Sigmoid colon (tissue), 4 donors: ENCODE measurements at regions not wholly inside any gene's neighbourhood (a gene's known extent, or its start where the extent isn't known, plus 50 kb on each side); places are given as distances from the start of the nearest gene placed in this dataset.

Source experiments
- CTCF ChIP-seq, 4 experiments: fragments of 450-650 bp in 3 of 4; fragments of 200-600 bp in 1 of 4; IDR thresholded peaks; one replicate each; pipeline ENCODE4 v1.5.1; 2016 to 2019; ENCODE audit warnings: antibody characterized with exemption in 4 of 4, mild to moderate bottlenecking in 3 of 4, moderate library complexity in 2 of 4
- EP300 ChIP-seq, 4 donors: sonication (generic); formaldehyde crosslinking; IDR thresholded peaks; one replicate each; pipeline ENCODE4 v1.6.1; 2017; ENCODE audit warnings: antibody characterized with exemption in 4 of 4
- POLR2A ChIP-seq, 2 donors: fragments of 450-650 bp; IDR thresholded peaks; one replicate each; pipeline ENCODE4 v1.6.1; 2016; ENCODE audit warnings: antibody characterized with exemption in 2 of 2, mild to moderate bottlenecking in 2 of 2, moderate library complexity in 2 of 2
- POLR2AphosphoS5 ChIP-seq, 4 donors: sonication (generic); formaldehyde crosslinking; IDR thresholded peaks; one replicate each; pipeline ENCODE4 v1.6.1; 2017; ENCODE audit warnings: antibody characterized with exemption in 4 of 4

DNA sequence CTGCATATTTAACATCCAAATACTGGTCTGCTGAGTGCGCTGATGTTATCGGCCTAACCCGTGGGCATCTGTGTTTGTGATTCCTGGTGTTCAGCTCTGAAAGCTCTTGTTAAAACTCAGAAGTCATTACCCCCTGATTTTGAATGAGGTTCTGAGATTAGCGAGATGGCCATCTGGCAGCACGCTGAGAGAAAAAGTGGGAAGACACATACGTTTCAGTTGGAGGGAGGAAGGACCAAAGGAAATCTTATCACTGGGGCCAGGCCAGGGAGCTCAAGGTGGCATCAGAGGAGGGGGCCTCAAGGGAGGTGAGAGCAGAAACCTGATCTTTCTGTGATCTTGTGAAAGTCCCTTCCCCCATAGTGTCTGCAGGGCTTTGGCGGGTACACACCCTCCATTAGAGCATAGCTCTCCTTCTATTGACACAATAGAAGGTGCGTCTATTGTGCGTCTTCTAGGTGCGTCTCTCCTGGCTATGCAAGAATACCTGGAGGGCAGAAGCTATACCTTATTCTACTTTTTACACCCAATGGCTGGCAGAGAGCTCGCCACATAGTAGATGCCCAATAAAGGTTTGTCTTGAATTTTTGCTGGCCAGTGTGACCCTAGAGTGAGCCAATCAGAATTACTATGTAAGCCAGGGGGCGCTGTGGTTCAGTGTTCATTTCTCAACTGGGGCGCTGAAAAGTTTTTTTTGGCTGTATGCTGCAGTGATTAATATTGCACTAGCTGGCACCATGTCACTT is 182.4 kb downstream of the SHQ1 start:
- no peak for TF ChIP-seq POLR2A (IDR thresholded peaks at IDR 0.05)
- TF ChIP-seq CTCF (IDR thresholded peaks at IDR 0.05): peak in 2 of 4 experiments; percentile 21 to 27
- TF ChIP-seq POLR2AphosphoS5 (IDR thresholded peaks at IDR 0.05): no peak
- TF ChIP-seq EP300 (IDR thresholded peaks at IDR 0.05): no peak
